ENCODE measurements at regions not wholly inside any gene's neighbourhood (a gene's known extent, or its start where the extent isn't known, plus 50 kb on each side); places are given as distances from the start of the nearest gene placed in this dataset.

DNA sequence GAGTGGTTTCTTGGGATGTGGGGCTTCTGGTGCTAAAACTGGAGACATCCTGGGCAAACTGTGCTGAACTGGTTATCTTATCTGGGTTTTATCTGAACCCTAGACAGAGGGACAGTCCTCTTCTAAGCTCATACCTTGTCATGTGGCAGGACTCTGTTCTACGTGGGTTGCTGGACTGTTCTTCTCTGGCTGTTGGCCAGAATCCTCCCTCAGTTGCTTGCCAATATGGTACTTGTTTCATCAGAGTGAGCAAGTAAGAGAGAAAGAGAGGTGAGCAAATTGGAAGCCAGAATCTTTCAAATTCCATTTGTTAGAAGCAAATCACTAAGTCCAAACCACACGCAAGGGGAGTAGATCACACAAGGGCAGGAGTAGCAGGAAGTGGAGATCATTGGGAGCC, 291.5 kb upstream of the TBL1XR1 start:
- intact Hi-C loops (cut with DNase I; ENCODE audit: low total_unique reads): no loop called here
- no peaks in the 10 kb centered on the region for H3K9me3 ChIP-seq
- H3K4me3 ChIP-seq: no peak overlapping the region
- no peaks in the 10 kb centered on the region for H3K36me3 ChIP-seq
- TF ChIP-seq POLR2AphosphoS5 (IDR thresholded peaks at IDR 0.05) (no peak), POLR2A (IDR thresholded peaks at IDR 0.05) (no peak)
- TF ChIP-seq, protein P1, sequence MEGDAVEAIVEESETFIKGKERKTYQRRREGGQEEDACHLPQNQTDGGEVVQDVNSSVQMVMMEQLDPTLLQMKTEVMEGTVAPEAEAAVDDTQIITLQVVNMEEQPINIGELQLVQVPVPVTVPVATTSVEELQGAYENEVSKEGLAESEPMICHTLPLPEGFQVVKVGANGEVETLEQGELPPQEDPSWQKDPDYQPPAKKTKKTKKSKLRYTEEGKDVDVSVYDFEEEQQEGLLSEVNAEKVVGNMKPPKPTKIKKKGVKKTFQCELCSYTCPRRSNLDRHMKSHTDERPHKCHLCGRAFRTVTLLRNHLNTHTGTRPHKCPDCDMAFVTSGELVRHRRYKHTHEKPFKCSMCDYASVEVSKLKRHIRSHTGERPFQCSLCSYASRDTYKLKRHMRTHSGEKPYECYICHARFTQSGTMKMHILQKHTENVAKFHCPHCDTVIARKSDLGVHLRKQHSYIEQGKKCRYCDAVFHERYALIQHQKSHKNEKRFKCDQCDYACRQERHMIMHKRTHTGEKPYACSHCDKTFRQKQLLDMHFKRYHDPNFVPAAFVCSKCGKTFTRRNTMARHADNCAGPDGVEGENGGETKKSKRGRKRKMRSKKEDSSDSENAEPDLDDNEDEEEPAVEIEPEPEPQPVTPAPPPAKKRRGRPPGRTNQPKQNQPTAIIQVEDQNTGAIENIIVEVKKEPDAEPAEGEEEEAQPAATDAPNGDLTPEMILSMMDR (IDR thresholded peaks at IDR 0.05): no peak
- H3K4me1 ChIP-seq: no peaks in the 10 kb centered on the region
- no peak for DNase-seq (ENCODE audit: low spot score in 2 of 2)
- no peaks in the 10 kb centered on the region for H3K27me3 ChIP-seq
- H3K27ac ChIP-seq: no peak overlapping the region

GRCh38 chr3:177490626-177491025, 293.3 kb upstream of the TBL1XR1 start:
- intact Hi-C loops (cut with DNase I; ENCODE audit: low total_unique reads): no loop called here
- no peaks in the 10 kb centered on the region for H3K27me3 ChIP-seq
- TF ChIP-seq, protein P1 (IDR thresholded peaks at IDR 0.05): no peak
- TF ChIP-seq POLR2AphosphoS5 (IDR thresholded peaks at IDR 0.05): no peak
- no peak for TF ChIP-seq POLR2A (IDR thresholded peaks at IDR 0.05)
- no peak overlapping the region for H3K27ac ChIP-seq
- H3K36me3 ChIP-seq: no peaks in the 10 kb centered on the region
- no peak for DNase-seq (ENCODE audit: low spot score in 2 of 2)
- H3K4me3 ChIP-seq: no peak overlapping the region
- no peaks in the 10 kb centered on the region for H3K4me1 ChIP-seq
- no peaks in the 10 kb centered on the region for H3K9me3 ChIP-seq

DNA sequence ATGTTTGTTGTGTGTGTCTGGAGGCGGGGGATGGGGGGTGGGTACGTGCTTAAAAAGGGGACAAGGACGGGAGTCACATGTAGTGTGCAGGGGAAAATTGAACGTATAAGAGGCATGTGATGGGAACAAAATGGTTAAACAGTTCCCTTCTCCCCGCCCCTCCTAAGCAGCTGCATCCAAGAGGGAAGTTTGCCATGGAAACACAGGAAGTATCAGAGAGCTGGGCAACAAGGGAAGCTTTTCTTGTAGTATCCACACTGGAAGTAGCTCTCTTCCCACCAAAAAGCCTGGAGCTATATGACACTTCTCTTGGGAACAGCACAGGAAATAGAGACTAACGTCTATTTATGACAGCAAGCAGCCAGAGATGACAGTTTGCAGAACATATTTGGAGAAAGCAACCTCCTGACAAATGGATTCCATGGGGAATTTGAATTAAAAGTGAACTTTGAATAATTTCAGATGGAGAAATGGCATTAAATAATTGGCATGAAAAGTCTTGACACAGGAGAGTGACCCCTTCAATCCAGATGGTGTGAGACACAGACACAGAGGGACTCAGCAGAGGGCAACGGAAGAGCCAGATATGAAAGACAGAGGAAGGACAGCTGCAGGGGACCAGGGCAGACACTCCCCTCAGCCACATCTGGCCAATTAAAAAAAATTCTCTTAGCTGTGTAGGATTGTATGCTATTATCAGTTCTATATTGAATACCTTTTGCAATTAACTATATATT, 294.2 kb upstream of the TBL1XR1 start:
- Histone ChIP-seq H3K9me3 (no peaks in the 10 kb centered on the region), H3K27me3 (no peaks in the 10 kb centered on the region), H3K4me3 (peak overlapping the region in 1 of 3 donors; percentile 14), H3K36me3 (no peaks in the 10 kb centered on the region), H3K4me1 (no peaks in the 10 kb centered on the region), H3K27ac (no peak overlapping the region)
- TF ChIP-seq, protein P1 (IDR thresholded peaks at IDR 0.05): no peak
- TF ChIP-seq POLR2A (IDR thresholded peaks at IDR 0.05): no peak
- no peak for TF ChIP-seq POLR2AphosphoS5 (IDR thresholded peaks at IDR 0.05)
- DNase-seq (ENCODE audit: low spot score in 2 of 2): no peak
- intact Hi-C loops (cut with DNase I; ENCODE audit: low total_unique reads): no loop called here

DNA sequence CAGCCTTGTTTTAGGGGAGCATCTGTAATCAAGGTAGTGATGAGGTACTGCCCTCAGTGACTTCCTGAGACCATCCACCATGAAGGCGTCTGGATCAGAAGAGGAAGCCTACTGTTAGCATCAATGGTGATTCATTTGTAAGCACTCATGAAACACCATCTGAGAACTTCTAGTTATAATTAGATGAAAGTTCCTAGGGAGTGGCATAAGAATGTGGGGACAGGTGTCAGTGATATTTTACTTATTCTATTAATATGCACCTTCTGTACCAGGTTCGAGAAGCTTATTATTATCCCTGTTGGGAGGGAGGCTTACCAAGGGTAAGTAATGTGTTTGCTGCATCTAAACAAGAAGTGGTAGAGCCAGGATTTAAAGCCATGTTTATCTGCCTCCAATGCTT, 295.8 kb upstream of the TBL1XR1 start:
- Histone ChIP-seq H3K36me3 (no peaks in the 10 kb centered on the region), H3K4me3 (no peak overlapping the region), H3K4me1 (no peaks in the 10 kb centered on the region), H3K9me3 (no peaks in the 10 kb centered on the region), H3K27ac (no peak overlapping the region), H3K27me3 (no peaks in the 10 kb centered on the region)
- no peak for TF ChIP-seq POLR2A (IDR thresholded peaks at IDR 0.05)
- TF ChIP-seq, protein P1 (IDR thresholded peaks at IDR 0.05): no peak
- TF ChIP-seq POLR2AphosphoS5 (IDR thresholded peaks at IDR 0.05): no peak
- no peak for DNase-seq (ENCODE audit: low spot score in 2 of 2)
- intact Hi-C loops (cut with DNase I; ENCODE audit: low total_unique reads): no loop called here

DNA sequence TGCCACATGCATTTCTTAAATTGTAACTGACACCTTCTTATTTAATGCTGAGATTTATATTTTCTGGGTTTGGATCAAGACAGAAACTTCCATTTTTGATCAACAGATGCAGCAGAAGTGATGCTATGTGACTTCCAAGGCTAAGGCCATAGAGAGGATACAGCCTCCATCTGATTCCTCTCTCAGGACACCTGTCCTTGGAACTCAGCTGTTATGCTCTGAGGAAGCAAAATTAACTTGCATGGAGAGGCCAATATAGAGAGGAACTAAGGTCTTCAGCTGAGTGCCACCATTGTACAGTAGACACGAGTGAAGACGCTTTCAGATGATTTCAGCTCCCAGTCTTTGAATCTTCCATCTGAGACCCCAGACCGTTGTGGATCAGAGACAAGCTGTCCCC, 296.9 kb upstream of the TBL1XR1 start:
- TF ChIP-seq, protein P1 (IDR thresholded peaks at IDR 0.05): no peak
- DNase-seq (ENCODE audit: low spot score in 2 of 2): no peak
- Histone ChIP-seq H3K9me3 (no peaks in the 10 kb centered on the region), H3K27me3 (no peaks in the 10 kb centered on the region), H3K36me3 (no peaks in the 10 kb centered on the region), H3K27ac (no peak overlapping the region), H3K4me3 (no peak overlapping the region), H3K4me1 (no peaks in the 10 kb centered on the region)
- intact Hi-C loops (cut with DNase I; ENCODE audit: low total_unique reads): no loop called here

Data from breast epithelium (tissue), 4 donors.